ENCODE measurements at regions not wholly inside any gene's neighbourhood (a gene's known extent, or its start where the extent isn't known, plus 50 kb on each side); places are given as distances from the start of the nearest gene placed in this dataset.

DNA sequence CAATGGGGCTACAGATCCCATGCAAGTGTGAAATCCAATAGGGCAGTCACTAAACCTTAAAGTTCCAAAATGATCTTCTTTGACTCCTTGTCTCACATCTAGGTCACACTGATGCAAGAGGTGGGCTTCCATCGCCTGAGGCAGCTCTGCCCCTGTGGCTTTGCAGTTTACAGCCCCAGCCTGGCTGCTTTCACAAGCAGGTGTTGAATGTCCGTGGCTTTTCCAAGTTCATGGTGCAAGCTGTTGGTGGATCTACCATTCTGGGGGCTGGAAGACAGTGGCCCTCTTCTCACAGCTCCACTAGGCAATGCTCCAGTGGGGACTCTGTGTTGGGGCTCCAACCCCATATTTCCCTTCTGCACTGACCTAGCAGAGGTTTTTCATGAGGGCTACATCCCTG lies 68.5 kb upstream of the PRR20G start:
- intact Hi-C loops (cut with micrococcal nuclease): no loop called here

GRCh38 chr3:127354761-127355160 lies 66.9 kb upstream of the PRR20G start:
- intact Hi-C loops (cut with micrococcal nuclease): no loop called here

DNA sequence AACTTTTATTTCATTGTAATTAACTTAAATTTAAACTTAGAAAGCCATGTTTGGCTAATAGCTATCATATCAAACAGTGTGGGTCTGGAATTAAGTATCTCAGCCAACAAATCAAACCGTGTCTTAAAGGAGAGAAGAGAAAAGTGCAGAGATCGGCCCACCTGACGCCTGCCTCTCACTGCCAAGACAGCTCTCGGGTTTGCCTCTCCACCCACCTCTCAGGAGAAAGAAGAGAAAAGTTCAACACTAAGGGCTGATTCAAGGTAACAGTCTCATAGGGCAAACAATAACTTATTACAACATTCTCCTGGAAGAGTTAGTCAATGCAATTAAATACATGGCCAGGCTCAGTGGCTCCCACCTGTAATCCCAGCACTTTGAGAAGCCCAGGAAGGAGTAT lies 64.8 kb upstream of the PRR20G start:
- intact Hi-C loops (cut with micrococcal nuclease): no loop called here

GRCh38 chr3:127351775-127352350 lies 64.0 kb upstream of the PRR20G start:
- intact Hi-C loops (cut with micrococcal nuclease): no loop called here

DNA sequence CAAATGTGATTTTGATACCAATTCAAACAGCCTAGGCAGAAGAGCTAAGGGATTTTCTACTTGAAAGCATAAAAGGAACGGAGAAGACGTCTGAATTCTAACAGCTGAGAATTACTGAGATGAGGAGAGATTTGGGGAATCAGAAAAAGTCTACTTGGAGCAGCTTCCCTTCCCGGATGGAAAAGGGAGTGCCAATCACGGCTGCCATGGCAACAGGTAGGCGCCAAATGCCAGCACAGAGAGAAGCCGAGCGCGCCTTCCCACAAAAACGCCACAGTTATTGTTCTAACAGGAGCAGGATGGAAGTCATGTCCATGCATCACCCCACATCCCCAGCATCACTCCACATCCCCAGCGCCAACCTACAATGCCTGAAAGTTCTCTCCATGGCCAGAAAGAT lies 63.5 kb upstream of the PRR20G start:
- intact Hi-C loops (cut with micrococcal nuclease): no loop called here

DNA sequence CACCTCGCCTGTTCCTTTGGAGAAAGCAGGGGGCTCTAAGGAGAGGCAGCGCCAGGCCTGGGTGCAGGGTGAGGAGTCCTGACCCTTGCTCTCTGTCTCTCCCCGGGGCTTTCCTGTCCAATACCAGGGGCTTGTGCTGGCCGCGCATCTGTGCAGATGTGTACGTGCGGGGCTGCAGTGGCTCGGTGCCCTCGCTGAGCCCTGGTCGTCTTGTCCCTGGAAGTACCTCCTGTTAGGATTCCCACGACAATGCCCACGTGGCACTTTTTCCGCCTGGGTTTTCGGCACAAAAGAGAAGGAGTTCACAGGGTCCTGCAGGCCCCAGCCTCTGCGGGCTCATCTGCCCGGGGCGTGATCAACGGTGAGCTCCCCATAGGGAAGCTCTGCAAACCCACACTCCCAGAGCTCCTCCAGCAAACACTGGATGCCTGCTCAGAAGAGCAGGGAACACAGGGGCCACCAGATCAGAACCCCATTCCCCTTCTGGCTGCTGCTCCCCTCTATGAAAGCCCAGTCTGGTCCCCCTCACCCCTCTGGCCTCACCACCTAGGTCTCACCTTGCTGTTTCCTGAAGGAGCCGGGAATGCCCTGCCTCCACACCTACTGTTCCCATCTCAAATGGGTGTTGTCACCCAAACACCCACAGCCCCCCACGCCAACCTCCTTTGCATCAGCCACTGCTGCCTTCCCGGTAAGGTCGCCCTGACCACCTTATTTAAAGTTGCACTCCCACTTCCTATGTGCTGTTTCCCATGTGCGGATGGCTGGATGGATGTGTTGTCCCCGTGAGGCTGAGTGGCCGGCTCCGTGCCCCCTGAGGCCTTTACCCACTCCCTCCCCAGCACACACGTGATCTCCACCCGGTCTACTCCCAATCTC lies 62.6 kb upstream of the PRR20G start:
- intact Hi-C loops (cut with micrococcal nuclease): no loop called here

GRCh38 chr3:127349501-127350171 lies 61.8 kb upstream of the PRR20G start:
- intact Hi-C loops (cut with micrococcal nuclease): no loop called here

DNA sequence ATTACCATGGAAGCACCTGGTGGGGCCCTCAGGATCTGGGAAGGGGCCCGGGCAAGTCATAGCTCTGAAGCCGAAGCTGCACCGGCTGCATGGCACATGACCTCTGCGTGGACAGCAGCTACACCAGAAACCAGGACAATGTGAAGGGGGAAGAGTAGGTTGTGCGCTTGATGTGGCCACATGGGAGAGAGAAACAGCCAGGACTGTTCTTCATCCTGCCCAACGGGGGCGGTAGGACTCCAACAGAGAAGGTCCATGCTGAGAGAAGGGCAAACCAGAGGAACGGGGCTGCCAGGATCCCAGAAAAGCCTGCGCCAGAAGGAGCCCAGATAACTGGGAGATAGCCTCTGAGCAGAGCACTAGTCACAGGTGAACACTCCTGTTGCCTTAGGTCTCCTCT lies 54.9 kb upstream of the PRR20G start:
- intact Hi-C loops (cut with micrococcal nuclease): no loop called here

GRCh38 chr3:127339928-127340861 lies 52.3 kb upstream of the PRR20G start:
- intact Hi-C loops (cut with micrococcal nuclease): no loop called here

DNA sequence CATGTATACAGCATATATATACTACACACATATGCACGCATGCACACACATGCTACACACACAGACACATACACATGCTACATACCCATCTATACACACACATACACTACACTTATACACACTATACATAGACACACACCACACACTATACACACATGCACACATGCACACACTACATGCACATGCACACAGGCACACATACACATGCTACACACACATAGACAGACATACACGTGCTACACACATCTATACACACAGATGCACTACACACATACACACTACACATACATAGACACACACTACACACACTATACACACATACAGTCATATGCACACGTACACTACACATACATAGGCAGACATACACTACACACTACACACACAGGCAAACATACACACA lies 51.2 kb upstream of the PRR20G start:
- intact Hi-C loops (cut with micrococcal nuclease): no loop called here

- intact Hi-C loops (cut with micrococcal nuclease): no loop called here
These were observed 50.2 kb upstream of the PRR20G start for GRCh38 chr3:127337911-127338531.
